OCI-LY3 (cell line): ENCODE measurements at regions not wholly inside any gene's neighbourhood (a gene's known extent, or its start where the extent isn't known, plus 50 kb on each side); places are given as distances from the start of the nearest gene placed in this dataset.

ENCODE experiments used
- CTCF ChIP-seq: fragments of 200-600, 300-600 bp; sonication (generic); IDR thresholded peaks from 2 replicates; pipeline ENCODE4 v1.5.1; 2014; ENCODE audit warnings: antibody characterized with exemption, low read length, low read depth
- EZH2phosphoT487 ChIP-seq: fragments of 200-600 bp; shearing (Covaris generic); IDR thresholded peaks from 2 replicates; pipeline ENCODE4 v1.6.1; 2018; ENCODE audit warnings: antibody characterized with exemption, mixed run types, low read depth

GRCh38 chrX:51098046-51098445 lies 187.5 kb downstream of the BMP15 start:
- TF ChIP-seq CTCF: no peak
- no peak for TF ChIP-seq EZH2phosphoT487
